GM04504 (cell line): ENCODE measurements at regions not wholly inside any gene's neighbourhood (a gene's known extent, or its start where the extent isn't known, plus 50 kb on each side); places are given as distances from the start of the nearest gene placed in this dataset.

Source experiments
- DNase-seq: peaks from one replicate; pipeline ENCODE4 v3.0.0-alpha.2; 2012; ENCODE audit warnings: low read depth

- DNase-seq = no peak
Observed at GRCh38 chr1:36717431-36717830, 234.7 kb upstream of the CSF3R start.

- no peak for DNase-seq
Observed at GRCh38 chr1:36715797-36716196, 233.1 kb upstream of the CSF3R start.

DNA sequence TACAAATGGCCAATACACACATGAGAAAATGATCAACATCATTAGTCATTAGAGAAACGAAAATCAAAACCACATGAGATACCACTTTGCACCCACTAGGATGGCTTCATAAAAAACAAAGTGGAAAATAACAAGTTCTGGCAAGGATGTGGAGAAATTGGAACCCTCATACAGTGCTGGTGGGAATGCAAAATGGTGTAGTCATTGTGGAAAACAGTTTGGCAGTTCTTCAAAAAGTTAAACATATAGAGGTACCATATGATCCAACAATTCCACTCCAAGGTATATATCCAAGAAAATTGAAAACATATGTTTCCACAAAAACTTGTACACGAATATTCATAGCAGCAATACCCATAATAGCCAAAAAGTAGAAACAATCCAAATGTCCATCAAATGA, 231.6 kb upstream of the CSF3R start:
- no peak for DNase-seq

DNA sequence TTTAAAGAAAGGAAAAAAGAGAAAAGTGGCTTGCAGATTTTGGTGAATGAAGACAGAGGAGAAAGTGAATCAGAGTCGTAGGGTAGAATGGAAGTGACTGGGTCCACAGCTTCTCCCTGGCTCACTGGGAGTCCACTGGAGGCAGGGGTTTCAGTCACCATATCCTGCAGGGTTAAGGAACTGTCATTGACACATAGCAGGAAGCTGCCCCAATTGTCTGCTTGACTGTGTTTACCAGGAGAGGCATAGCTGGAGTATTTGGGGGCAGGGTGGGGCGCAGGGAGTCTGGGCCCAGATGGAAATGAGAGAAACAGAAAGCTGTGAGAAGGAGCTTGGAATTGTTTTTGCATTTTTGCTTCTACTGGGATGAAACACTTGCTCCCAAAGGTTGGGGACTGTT, 228.8 kb upstream of the CSF3R start:
- no peak for DNase-seq

DNA sequence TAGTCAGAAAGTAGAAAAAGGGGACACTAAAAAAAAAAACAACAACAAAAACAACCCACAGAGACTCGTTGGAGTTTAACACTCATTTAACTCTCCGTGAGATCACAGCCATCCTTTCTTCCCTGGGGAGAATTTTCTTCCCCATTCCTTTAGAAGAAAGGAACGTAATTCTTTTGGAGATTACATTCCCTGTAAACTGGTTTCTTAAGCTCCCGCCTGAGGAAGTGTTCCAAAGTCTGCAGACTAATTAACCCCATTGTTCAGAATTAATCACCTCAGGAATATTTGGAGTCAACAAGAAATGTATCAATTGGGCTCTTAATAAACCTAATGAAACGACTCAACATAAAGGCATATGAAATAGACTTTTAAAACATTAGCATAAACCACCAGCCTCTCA, 228.2 kb upstream of the CSF3R start:
- DNase-seq = no peak

- no peak for DNase-seq
Observed at GRCh38 chr1:36709869-36710481, 227.3 kb upstream of the CSF3R start.

DNA sequence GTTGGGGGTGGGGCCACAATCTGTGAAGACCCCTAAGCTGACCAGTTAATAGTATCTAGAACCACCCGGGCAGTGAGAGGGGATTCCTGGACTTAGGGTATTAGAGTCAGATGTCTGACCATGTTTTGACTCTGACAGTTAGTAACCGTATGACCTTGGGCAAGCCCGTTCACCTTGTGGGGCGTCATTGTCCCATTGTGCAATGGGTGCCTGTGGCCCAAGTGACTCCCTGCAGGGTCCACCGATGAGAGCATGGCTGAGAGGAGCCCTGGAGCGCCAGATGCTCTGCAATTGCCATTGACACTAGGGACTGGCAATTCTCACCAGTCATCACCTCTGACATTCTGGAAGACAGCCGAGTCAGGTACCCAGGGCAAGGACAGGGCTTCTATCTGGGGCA, 225.9 kb upstream of the CSF3R start:
- DNase-seq = no peak

- no peak for DNase-seq
Observed at GRCh38 chr1:36707221-36707620, 224.5 kb upstream of the CSF3R start.

DNA sequence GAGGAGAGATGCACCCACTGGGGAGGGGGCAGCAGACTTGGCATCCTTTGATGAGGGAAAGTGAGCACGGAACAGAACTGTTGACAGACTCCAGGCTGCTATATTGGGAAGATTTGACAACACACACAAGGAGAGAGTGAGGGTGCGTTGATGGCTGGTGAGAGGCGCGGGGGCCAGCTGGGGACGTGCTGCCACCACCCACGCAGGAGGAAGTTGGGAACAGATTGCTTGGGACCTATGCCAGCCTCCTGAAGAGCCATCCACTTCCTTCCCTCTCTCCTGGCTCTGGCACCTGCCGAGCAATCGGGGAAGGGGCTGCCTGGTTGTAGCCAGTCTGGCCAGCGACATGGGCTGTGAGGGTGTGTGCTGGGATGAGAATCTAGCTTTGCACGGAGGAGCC, 223.7 kb upstream of the CSF3R start:
- no peak for DNase-seq

GRCh38 chr1:36705629-36706028, 222.9 kb upstream of the CSF3R start:
- no peak for DNase-seq

GRCh38 chr1:36703526-36704208, 221.0 kb upstream of the CSF3R start:
- peak; percentile 2 for DNase-seq

GRCh38 chr1:36702963-36703362, 220.2 kb upstream of the CSF3R start:
- DNase-seq = no peak

DNA sequence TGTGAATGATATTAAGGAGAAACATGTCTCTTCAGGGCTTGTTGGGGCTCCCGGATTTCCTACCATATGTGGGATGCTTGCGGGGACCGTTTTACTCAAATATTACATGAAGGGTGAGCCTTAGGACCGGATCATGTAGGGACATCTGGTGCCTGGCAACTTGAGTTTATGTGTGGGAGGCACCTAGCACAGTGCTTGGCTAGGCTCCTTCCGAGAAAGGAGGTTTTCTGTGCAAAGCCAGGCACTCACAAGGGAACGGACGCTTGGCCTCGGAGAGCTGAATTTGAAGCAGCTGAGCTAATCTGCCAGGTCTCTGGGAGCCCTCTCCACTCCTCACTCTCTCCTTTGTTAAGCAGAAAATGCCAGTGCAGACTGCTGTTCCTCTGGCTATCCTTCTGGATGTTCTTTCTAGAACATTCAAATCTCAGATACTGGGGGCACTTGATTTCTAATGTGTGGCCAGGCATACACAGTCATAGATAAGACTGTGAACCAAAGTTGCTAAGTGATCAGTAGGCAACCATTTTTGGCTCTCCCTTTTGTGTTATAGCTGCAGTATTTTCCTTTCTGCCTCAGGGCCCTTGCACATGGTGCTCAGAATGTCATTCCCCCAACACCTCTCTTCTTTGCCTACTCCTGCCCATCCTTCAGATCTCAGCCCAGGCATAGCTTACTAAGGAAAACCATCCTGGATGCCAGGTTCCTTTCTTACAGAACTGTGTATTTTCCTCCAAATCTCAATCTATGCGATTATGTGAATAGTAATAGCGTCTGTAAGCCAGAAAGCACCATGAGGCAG, 216.6 kb upstream of the CSF3R start:
- no peak for DNase-seq

- DNase-seq = no peak
Observed at GRCh38 chr1:36697836-36698605, 215.3 kb upstream of the CSF3R start.

- no peak for DNase-seq
Observed at GRCh38 chr1:36696261-36696940, 213.7 kb upstream of the CSF3R start.

GRCh38 chr1:36693603-36694002, 210.9 kb upstream of the CSF3R start:
- DNase-seq = no peak

- no peak for DNase-seq
Observed at GRCh38 chr1:36693161-36693525, 210.4 kb upstream of the CSF3R start.

DNA sequence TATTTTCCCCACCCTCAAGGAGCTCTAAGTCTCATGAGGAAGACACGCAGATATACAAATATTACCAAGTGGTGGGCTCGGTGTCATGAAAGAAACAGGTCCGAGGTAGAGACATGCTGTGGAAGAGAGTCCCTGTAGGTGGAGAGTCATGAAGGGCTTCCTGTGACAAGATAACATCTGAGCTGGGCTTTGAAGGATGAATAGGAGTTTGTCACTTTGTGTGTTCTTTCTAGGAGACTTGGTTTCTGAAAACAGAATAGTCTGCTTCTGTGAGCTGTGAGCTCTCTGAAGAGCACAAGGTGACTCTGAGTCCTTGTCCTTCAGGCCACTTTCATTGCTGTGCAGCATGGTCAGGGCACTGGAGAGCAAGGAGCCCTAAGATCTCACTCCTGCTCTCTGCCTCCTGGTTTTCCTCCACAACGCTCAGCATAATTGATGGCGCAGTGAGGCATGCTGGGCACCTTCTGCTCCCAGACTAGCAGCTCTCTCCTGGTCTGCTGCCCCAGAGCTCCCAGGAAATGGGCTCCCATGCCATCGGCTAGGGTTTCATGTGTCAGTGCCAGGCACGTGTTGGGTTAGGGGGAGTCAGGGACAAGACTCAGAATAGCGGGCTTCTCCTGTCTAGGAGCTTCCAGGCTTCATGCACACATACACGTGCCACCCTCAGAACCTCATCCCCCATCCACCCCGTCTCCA, 209.9 kb upstream of the CSF3R start:
- no peak for DNase-seq

DNA sequence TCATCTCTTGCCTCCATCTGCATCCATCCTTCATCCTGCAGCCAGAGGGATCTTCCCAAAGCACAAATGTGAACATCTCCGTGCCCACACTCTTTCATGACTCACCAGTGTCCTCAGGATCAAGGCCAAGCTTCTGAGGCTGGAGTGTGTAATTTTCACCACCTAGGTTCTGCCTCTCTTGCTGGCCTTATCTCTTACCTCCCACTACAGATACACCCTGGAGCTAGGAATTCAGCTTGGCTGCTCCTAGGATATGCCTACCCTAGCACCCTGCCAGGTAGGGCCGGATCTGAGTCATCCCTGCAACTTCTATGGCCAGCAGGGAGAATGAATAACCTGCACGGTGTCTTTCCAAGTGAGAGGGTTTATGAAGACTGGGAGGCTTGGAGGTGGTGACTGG, 208.7 kb upstream of the CSF3R start:
- no peak for DNase-seq

DNA sequence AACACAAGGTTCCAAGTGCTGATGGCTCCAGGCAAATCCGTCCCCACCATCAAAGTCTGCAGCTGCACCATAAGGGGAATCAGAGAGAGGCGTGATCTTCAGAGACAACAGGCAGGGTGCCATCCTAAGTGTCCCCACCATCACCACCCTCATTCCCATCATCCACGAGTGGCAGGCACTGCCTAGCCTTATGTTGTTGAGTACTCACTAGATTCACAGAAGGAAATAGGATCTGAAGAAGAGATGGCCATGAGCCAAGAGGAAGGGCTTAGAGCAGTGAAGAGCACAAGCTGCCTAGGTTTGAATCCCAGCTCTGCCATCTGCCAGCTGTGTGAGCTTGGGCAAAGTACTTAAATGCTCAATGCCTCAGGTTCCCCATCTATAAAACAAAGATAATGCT, 207.3 kb upstream of the CSF3R start:
- DNase-seq = no peak

DNA sequence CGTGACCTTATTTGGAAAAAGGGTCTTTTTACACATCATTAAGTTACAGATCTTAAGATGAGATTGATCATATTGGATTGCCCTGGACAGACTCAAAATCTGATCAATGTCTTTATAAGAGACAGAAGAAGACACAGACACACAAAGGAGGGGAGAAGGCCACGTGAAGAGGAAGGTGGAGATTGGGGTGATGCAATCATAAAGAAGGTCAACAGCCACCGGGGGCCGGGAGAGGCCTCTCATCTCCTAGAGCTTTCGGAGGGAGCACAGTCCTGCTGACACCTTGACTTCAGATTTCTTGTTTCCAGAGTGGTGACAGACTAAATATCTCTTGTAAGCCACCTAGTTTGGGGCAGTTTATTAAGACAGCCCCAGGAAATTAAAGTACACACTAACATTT, 204.6 kb upstream of the CSF3R start:
- no peak for DNase-seq
